ENCODE measurements at regions not wholly inside any gene's neighbourhood (a gene's known extent, or its start where the extent isn't known, plus 50 kb on each side); places are given as distances from the start of the nearest gene placed in this dataset.
"Not testable (repeated sequence)": the region's sequence is repeated elsewhere in the genome, so short reads cannot be mapped to it uniquely, and the experiment has no call there.

DNA sequence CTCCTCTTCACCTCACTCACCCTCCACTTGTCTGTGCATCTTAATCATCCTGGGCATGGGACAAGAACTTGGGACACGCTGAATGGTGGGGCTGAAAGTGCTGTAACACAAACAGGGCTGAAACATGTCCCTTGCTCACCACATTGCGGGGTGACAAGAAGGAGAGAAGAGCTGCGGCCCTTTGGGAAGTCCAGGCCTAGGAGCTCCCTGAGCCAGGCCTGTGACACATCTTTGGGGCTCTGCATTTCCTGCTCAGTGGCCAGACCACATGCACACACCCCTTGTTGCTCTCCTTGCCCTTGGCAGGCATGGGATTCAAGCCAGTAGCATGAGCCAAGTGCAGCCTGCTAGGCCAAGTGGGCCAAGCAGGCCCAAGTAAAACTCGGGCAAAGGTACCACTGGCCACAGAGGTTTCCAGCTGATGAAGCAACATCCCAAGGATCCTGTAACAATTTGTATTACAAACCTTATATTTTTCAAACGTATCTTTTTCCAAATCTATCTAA lies 1384.3 kb upstream of the PCDH20 start:
- DNase-seq: no peak

DNA sequence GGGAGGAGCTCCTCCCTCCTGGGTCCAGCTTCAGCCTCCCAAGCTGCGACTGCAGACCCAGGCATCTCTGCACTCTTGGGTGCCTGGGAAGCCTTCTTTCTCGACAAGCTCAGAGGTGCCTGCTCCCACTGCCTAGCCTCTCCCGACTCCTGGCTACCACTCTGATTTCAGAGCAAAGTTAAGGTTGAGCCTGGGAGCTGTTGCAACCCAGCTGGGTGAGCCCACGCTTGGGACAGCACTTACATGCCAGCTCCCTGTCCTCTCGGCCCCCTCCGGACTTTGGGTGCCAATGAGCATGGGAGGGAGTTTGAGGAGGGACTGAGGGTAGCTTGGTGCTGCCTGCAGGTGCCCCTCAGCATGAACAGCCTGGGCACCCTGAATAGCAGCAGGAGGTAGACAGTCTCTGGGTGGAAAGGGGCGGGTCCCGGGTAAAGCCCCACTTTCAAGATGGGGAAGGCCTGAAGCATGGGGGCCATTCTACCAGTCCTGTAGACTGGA lies 1383.4 kb upstream of the PCDH20 start:
- no peak for DNase-seq

DNA sequence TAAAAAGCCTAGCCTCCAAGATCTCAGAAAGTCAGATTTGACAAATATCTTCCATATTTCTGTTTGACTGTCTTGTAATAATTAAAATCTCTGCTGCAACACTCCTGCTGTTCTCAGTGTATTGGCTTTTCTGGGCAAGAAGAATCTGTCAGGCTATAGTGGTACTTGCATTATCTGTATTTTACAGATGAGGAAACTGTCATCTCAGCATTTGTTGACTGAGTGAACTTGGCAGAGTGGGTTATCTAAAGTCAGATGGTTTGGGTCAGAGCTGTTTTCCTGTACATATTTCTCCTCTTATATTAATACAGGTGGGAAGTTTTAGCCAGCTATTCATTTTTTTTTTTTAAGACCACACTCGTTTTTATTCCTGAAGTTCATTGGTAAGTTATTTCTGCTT lies 1378.2 kb upstream of the PCDH20 start:
- DNase-seq: no peak

DNA sequence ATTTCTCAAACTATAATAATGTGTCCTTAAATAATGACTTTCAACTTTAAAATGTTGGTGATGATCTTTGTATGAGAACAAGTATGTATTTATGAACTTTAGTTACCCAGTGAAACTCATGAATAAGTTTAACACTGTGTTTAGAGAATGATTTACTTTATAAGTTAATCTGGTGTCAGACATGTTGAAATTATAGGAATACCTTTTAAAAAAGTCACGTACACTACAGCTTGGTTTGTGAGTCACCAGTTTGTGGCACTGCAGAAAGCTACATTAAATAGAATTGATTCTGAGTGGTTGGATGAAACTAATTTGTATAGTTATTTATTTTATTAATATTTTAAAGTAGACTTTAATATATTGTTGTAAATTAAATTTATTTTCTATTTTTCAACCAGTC lies 1366.2 kb upstream of the PCDH20 start:
- DNase-seq: no peak

DNA sequence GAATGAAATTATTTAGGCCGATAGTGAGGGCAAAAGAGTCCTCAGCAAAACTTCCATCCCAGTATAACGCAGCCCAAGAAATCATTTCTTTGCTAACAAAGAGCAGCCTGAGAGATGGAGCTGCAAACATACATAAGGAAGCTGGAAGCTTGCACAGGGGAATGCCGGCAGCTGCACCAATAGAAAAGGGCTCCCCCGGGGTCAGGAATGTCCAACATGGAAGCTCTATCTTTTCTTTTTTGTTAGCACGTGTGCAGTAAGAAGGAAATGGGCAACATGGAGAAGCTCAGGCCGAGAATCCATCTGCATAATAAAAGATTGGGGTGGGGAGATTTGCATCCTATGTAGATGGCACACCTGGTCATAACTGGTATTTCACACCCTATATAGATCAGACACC lies 1363.5 kb upstream of the PCDH20 start:
- no peak for DNase-seq

DNA sequence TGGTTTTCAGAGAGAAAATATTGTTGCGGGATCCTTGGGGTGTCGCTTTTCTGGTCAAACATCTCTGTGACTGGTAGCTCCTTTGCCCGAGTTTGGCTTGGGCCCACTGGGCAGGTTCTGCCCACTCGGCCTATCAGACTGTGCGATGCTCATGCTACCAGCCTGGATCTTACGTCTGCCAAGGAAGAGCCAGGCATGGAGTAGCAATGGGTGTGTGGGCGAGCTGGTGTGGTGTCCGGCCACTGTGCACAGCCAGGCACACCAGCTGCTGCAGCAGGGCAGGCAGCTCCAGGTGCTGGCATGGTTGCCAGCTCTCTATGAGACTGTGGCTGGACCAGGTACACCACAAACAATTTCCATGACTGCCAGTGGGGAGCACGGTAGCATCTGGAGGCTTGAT lies 1351.8 kb upstream of the PCDH20 start:
- no peak for DNase-seq

DNA sequence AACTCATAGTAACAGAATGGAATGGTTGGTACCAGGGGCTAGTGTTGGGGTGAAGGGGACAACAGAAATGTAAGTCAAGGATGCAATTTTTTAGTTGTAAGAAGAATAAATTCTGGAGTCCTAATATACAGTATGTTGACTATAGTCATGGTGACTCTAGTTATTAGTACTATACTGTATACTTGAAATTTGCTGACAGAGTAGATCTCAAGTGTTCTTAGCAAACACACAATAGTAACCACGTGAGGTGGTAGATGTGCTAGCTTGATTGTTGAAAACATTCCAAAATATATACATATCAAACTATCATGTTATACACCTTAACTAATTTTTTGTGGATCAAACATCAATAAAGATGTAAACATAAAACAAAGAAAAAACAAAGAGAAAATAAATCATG lies 1345.1 kb upstream of the PCDH20 start:
- no peak for DNase-seq

DNA sequence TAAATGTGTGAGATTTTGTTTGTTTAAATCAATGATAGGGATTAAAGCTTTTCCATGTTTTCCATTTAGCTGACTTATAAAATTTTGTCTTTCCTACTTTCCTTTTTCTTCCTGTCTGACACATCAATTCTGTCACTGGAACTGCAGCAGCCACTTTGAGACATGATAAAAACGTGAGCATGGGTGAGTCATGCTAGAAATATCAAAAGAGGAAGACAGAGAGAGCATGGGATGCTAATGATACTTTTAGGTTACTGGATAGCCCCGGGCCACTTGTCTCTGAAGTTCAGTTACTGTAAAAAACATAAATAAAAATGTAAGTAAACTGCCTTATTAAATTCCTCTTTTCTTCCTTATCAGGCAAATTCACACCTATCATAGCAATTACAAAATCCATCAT lies 1332.0 kb upstream of the PCDH20 start:
- no peak for DNase-seq

DNA sequence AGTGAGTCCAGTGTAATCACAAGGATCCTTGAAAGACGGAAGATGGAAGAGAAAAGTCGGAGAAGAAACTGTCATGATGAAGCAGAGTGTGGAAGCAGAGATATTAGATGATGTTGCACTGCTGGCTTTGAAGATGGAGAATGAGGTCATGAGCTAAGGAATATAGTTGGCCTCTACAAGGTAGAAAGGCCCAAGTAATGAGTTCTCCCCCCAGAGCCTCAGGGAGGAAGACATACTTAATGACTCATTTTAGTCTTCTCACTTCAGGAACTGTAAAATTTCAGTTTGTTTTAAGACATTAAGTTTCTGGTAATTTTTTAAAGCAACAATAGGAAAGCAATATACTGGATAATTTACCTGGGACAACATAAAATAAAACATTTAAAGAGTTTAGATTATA lies 1331.5 kb upstream of the PCDH20 start:
- DNase-seq: no peak

DNA sequence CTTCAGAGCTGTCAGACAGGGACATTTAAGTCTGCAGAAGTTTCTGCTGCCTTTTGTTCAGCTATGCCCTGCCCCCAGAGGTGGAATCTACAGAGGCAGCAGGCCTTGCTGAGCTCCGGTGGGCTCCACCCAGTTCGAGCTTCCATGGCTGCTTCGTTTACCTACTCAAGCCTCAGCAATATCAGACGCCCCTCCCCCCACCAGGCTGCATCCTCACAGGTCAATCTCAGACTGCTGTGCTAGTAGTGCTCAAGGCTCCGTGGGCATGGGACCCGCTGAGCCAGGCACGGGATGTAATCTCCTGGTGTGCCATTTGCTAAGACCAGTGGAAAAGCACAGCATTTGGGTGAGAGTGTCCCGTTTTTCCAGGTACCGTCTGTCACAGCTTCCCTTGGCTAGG lies 1314.1 kb upstream of the PCDH20 start:
- DNase-seq: not testable (repeated sequence)

DNA sequence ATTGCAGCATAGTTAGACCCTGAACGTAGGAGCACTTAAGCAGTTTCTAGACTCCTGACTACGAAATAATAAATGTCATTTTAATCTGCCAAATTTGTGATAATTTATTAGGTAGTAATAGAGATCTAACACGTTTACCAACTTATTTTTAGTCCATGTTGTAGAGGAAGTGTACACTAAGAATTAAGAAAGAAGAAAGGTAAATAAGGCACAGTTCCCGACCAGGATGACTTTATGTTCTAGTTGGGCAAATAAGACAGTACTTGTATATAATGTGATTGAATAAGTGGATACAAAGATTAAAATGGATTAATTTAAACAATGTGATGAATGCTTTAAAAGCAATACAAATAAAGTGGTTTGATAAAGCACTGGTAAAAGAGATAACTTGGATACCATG lies 1306.2 kb upstream of the PCDH20 start:
- DNase-seq: no peak

DNA sequence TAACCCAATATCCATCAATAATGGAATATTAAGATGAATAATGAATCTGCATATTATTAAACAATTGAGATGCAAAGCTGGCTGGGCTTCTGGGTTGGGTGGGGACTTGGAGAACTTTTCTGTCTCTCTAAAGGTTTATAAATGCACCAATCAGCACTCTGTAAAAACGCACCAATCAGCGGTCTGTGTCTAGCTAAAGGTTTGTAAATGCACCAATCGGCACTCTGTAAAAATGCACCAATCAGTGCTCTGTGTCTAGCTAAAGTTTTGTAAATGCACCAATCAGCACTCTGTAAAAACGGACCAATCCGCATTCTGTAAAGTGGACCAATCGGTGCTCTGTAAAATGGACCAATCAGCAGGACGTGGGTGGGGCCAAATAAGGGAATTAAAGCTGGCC lies 1296.3 kb upstream of the PCDH20 start:
- DNase-seq: not testable (repeated sequence)

DNA sequence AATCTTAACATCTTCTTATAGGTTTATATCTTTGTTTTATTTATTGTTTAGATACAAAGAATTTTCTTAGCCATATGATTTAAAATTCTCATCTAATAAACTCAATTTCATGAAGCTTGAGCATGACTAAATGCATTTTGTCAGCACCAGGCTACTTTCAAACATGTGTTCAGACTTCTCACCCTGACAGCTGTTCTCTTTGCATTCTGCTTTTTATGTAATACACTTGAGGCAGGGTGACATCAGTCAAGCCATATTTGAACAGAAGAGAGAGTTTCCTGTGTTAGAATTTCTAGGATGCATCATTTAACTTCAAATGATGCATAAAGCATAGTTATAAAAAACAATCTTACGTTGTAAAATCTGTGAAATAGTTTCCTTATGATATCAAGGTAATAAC lies 1295.1 kb upstream of the PCDH20 start:
- DNase-seq: no peak

DNA sequence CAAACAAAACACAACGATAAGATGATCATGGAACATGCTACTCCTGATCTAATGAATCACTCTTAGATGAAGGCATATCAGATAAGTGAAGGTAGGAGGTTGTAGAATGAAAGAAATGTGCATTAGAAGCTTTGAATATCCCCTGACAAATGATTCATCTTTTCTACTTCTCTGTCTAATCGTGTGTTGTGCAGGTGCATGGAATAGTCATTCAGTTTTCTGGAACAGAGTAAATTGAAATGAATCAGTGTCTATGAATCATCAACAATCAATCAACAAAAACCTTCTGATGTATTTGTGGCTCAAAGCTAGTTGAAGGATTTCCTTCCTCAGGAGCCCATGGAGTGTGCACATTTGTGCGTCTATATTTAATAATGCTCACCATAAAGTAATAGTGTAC lies 1290.4 kb upstream of the PCDH20 start:
- no peak for DNase-seq

DNA sequence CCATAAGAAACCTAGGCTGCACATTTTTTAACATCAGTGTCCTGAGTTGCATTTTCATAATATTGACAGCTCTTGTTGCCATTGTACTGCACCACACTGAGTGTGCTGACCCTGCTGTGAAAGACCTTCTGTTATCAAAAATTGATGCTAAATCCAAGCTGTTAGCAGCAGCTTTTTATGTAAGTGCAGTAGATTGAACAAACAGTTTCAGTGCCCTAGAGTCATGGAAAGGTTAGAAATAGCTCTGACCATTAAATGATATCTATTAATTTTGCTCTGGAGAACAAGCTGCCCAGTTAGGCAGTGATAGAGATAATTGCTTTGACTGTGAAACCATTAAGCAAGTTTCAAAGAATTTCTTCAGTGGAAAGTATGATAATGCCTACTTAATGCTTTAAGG lies 1289.2 kb upstream of the PCDH20 start:
- DNase-seq: no peak

DNA sequence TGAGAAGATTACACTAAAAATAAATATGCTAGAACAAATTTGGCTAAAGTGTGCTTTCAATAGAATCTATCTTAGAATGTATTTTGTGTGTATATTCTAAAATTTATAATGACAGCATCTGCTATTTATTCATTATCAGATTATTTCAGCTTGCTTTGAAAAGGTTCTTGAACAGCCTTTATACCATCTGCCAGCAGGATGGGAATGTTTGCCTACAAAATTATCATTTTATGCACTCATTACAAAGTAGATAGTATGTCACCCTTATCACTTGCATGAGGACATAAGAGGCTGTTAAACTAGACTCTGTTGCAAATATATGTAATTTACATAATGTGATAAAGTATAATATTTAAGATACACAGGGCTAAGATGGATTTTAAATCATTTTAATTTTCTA lies 1286.9 kb upstream of the PCDH20 start:
- no peak for DNase-seq

DNA sequence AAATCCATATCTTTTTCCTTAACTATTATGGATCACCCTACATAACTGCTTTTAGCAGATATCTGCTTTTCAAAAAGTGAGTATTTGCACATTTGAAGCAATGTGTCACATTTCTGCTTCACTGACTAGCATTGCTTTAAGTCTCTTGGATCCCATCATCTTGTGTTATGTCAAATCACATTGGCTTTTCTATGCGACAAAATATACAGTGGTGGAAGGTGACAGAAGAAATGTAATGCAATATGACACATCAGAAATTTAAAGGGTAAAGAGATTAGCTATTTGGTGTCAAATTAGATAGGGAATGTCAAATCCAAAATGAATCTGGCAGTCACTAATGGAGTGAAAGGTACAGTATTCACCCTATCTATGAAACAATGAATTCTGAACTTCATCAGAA lies 1282.1 kb upstream of the PCDH20 start:
- DNase-seq: no peak

DNA sequence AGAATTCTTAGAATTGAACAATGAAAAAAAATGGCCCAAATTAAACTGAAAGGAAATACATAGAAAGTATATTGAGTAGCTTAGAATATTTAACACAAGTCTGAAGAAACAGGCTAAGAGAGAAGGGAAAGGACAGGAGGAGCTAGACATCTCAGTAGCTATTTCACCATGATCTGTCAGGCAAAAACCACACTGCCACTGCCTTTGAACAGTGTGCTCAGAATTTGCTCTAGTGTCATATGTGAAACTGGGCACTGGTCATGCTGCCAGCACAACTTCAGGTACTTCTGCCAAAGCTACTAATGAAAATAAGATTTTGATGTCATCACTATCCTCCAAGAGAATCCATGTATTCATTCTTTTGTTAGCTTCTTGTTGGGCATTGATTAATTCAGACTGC lies 1280.8 kb upstream of the PCDH20 start:
- no peak for DNase-seq

DNA sequence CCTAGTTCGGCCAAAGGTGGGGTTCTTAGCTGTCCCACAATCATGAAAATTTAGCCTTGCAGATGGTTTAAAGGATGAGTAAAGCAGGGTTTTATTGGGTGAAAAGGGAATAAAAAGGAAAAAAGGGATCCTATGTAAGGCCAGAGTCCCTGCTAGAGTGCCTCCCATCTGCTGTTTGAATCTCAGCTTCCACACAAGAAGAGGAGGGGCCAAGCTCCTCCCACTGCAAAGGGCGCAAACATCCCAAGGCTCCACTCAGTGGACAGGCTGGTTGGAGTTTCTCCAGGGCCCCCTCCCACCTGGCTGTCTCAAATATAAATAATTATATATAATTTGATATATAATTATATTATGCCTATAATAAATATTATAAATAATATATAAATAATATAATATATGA lies 1272.1 kb upstream of the PCDH20 start:
- DNase-seq: no peak

DNA sequence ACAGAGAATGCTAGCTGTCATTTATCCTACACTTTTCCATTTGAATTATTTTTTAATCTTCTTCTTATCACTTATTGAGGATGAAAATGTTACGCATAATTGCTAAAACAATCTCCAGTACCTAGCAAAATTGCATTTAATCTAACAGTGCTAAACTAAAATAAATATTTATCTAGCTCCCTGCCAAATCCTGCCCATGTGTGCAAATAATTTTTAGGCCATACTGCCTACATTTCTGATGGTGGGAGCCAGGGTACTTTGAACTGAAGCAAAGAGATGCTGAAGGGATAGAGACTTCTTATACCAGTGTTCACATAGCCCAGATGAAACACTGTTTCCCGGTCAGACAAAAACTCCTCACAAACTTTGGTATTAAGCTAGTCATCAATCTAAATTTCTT lies 1268.7 kb upstream of the PCDH20 start:
- DNase-seq: no peak

DNA sequence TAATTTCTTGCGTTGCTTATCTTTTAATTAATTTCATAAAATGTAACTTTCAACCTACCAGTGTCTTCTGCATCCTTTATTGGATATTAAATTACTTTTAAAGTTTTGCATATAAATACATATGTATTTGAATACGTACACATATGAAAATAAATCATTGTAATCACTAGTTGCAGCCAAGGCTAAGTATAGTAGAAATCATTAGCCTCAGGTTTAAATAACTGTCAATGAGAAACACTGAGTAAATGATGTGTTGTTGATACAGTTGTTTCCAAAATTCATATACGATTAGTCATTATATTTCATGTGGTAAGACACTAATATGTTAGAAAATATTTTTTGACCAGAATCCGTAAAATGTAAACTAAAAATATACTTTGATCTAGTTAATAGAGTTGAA lies 1267.1 kb upstream of the PCDH20 start:
- no peak for DNase-seq

DNA sequence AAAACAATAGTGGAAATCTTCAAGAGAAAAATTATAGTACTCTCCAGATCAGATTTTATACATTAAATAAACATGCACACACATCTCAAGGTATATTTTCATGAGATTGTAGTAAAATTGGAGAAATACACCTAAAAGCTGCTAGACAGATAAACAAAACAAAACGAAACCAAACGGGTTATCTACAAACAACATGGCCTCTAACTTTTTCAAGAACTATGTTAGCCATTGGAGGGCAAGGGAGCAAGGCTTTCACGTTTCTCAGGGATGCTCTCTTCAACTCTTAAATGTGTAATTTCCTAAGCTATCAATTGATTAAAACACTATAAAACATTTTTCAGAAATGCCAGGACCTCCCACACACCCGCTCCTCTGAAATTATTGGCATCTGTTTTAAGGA lies 1262.4 kb upstream of the PCDH20 start:
- DNase-seq: no peak

DNA sequence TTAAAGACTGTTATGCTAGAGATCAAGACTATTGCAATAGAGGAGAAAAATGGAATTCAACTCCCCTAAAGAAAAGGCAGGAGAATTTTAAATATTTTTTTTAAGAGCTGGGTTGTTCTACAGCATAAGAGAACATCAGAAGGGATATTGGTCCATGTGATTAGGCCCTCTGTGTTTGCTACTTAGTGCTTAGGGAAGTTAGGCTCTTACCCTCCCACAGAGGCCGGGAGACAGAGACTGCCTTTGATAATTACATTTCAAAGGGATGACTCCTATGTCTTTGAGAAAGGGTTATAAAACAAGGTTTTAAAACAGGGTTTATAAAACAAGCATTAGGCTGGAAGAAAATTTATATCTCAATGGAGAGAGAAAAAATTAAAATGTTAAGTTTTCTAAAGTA lies 1248.1 kb upstream of the PCDH20 start:
- no peak for DNase-seq

DNA sequence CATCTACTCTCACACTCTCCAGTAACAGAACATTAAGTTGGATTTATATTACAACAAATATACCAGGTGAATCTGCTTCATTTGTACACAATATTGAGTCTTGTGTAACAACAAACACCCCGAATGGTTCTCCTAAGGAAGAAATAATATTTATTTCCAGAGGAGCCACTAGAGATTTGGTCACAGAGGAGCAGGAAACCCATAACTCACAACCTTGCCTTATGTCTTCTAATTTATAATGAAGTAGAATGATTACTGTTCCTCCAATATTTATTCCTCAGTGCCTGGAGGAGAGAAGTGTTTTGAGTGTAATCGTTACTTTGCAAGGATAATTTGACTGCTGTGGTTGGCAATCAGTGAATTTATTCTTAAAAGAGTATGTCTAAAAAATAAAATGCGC lies 1243.7 kb upstream of the PCDH20 start:
- DNase-seq: no peak

DNA sequence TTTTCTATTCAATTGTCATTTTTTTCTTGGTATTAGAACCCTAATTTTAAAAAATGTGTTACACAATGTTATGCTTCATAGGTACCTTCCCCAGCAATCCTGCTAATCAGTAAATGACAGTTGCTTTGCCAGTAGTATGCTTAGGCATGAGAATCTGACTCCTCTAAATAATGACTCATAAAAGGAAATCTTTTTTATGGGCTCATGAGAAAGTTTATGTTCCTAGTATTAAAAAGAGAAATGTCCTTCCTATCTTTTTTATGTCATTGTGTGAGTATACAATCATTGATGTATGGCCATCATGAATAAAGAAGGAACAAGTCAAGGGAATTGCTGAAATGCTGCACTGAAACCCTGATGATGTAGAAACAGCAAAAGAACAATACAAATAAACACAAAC lies 1237.7 kb upstream of the PCDH20 start:
- DNase-seq: no peak

All from activated T-cell treated with anti-CD3 and anti-CD28 coated beads, Interleukin-2, amount 50 U/mL, for 48 hours (primary cell).